BJ (cell line): ENCODE measurements at regions not wholly inside any gene's neighbourhood (a gene's known extent, or its start where the extent isn't known, plus 50 kb on each side); places are given as distances from the start of the nearest gene placed in this dataset.

ENCODE experiments used
- CTCF ChIA-PET: fragments of 350-600 bp; formaldehyde crosslinking; extraction: SDS; loops from one replicate; lab custom pipeline; 2021; ENCODE audit warnings: antibody characterized with exemption, inconsistent platforms; lab: Yijun Ruan, JAX
- POLR2A ChIA-PET: fragments of 300-600 bp; sonication (Branson Sonifier 250); formaldehyde crosslinking; extraction: SDS; loops from one replicate; lab custom pipeline; 2021; ENCODE audit warnings: antibody characterized with exemption; lab: Charles Lee
- DNase-seq: peaks from one replicate; pipeline ENCODE4 v3.0.0-alpha.2; 2011; ENCODE audit warnings: low read depth
- H3K27me3 ChIP-seq: 2 replicates; pipeline ENCODE4 v1.6.0; 2011; ENCODE audit warnings: low read length; ENCODE audit not compliant: control insufficient read depth, insufficient read depth
- H3K36me3 ChIP-seq: 2 replicates; pipeline ENCODE4 v1.5.1; 2011; ENCODE audit warnings: low read length; ENCODE audit not compliant: control insufficient read depth, insufficient read depth
- H3K4me3 ChIP-seq: 2 replicates; pipeline ENCODE4 v1.5.1; 2011; ENCODE audit warnings: low read depth, mild to moderate bottlenecking, control low read depth, low read length
- TF ChIP-seq, protein P1 (sequence below): IDR thresholded peaks from 2 replicates; pipeline ENCODE4 v1.5.1; 2011; ENCODE audit warnings: low read depth, mild to moderate bottlenecking, control low read depth, inconsistent platforms, low read length, moderate library complexity; ENCODE audit not compliant: insufficient read depth

DNA sequence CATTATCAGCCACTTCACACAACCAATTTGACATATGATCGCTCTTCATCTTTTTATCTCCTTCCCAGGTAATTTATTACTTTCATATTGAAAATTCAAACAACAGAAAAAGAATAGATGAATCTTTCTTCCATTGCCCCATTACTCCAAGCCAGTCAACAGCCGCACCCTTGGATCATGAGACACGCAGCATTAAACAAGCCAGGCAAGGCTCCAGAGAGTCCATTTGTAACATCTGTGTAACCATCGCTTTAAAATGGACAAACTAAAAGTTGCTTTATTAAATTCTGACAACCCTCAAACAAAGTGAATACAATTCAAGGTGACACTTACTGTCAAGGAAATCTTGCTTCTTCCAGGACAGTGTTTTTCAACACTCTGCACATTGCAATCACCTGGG, 200.3 kb downstream of the EPM2A start:
- no peaks in the 10 kb centered on the region for H3K27me3 ChIP-seq
- H3K36me3 ChIP-seq: no peaks in the 10 kb centered on the region
- no peak overlapping the region for H3K4me3 ChIP-seq
- ChIA-PET POLR2A (no interaction called here), CTCF (interaction anchor here (0.6 kb wide), 1 partner anchor 40 kb away, joined by 4 read pairs; no protein-coding TSS in a partner anchor)
- DNase-seq: no peak
- TF ChIP-seq, protein P1, sequence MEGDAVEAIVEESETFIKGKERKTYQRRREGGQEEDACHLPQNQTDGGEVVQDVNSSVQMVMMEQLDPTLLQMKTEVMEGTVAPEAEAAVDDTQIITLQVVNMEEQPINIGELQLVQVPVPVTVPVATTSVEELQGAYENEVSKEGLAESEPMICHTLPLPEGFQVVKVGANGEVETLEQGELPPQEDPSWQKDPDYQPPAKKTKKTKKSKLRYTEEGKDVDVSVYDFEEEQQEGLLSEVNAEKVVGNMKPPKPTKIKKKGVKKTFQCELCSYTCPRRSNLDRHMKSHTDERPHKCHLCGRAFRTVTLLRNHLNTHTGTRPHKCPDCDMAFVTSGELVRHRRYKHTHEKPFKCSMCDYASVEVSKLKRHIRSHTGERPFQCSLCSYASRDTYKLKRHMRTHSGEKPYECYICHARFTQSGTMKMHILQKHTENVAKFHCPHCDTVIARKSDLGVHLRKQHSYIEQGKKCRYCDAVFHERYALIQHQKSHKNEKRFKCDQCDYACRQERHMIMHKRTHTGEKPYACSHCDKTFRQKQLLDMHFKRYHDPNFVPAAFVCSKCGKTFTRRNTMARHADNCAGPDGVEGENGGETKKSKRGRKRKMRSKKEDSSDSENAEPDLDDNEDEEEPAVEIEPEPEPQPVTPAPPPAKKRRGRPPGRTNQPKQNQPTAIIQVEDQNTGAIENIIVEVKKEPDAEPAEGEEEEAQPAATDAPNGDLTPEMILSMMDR: no peak

- CTCF ChIA-PET: no interaction called here
- DNase-seq: no peak
Observed at GRCh38 chr6:145538989-145539388, 196.3 kb downstream of the EPM2A start.

GRCh38 chr6:145539831-145540230, 195.5 kb downstream of the EPM2A start:
- ChIA-PET CTCF (no interaction called here), POLR2A (no interaction called here)
- Histone ChIP-seq H3K27me3 (no peaks in the 10 kb centered on the region), H3K36me3 (no peaks in the 10 kb centered on the region), H3K4me3 (no peak overlapping the region)
- no peak for DNase-seq
- TF ChIP-seq, protein P1: no peak

More at GRCh38 chr6:145538989-145539388, 196.3 kb downstream of the EPM2A start:
- H3K4me3 ChIP-seq: no peak overlapping the region
- H3K36me3 ChIP-seq: no peaks in the 10 kb centered on the region
- no peaks in the 10 kb centered on the region for H3K27me3 ChIP-seq
- POLR2A ChIA-PET: no interaction called here
- TF ChIP-seq, protein P1: no peak

DNA sequence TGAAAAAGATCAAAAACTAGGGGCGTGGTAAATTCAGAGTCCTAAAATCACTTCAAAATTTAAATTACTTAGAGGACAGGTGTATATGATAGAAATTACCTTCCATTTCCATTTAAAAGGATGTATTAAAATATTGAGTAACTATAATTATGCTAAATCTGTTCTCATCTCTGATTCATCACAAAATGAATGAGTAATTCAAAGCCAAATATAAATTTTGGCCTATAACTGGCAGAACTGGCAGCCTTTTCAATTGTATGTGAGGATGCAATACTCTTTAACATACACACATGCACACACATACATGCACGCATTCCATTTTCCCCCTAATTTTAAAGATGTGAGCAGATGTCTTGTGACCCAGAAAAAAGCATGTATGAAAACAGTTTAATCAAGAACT, 194.6 kb downstream of the EPM2A start:
- ChIA-PET CTCF (no interaction called here), POLR2A (no interaction called here)
- no peaks in the 10 kb centered on the region for H3K36me3 ChIP-seq
- TF ChIP-seq, protein P1: no peak
- H3K27me3 ChIP-seq: no peaks in the 10 kb centered on the region
- H3K4me3 ChIP-seq: no peak overlapping the region
- no peak for DNase-seq

DNA sequence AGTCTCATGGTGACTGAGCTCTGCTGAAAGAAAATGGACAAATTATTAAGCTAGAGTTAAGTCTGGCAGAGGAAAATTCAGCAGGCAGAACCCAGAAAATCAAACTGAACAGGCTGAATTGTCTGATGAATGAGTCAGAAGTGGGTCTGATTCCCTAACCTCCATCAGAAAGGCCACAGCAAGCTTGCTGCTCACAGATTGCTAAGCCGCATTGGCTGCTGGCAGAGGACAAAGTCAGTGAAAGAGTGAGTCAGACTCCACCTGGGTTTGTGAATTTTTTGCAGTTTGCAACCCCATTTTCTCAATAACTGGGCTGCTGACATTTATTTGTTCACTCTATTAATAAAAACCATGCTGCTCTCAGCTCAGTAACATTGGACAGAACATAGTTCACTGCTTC, 191.3 kb downstream of the EPM2A start:
- DNase-seq: peak; percentile 57
- no peaks in the 10 kb centered on the region for H3K27me3 ChIP-seq
- ChIA-PET CTCF (interaction anchor here (0.7 kb wide), 1 partner anchor 111 kb away, joined by 3 read pairs; no protein-coding TSS in a partner anchor), POLR2A (no interaction called here)
- H3K36me3 ChIP-seq: no peaks in the 10 kb centered on the region
- TF ChIP-seq, protein P1: no peak
- no peak overlapping the region for H3K4me3 ChIP-seq
